NCI-H2081 treated with DMSO at 0.1 percent for 48 hours (cell line): ENCODE measurements at regions not wholly inside any gene's neighbourhood (a gene's known extent, or its start where the extent isn't known, plus 50 kb on each side); places are given as distances from the start of the nearest gene placed in this dataset.
A peak's percentile ranks its signal among the peaks of the same experiment; 100 is the strongest.

Source experiments
- DNase-seq: peaks from one replicate; lab custom pipeline; 2025; lab: John Stamatoyannopoulos, UW

DNA sequence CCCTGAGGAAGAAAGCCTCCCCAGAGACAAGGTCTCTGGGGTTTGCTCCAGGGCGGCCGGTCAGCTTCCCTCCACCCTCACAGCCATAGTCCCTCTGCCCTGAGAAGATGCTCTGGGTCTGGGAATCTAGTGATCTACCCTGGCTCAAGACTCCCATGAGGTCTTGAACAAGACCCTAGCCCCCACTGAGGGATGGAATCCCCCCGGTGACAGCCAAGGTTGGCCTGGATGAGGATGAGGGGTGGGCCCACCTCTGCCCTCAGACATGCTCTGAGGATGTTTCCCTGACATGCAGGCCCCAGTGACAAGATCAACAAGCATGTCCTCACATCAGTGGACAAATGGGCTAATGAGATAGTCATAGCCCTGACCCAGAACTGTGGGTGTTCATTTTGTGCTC lies 138.6 kb downstream of the C5orf15 start:
- DNase-seq = no peak

DNA sequence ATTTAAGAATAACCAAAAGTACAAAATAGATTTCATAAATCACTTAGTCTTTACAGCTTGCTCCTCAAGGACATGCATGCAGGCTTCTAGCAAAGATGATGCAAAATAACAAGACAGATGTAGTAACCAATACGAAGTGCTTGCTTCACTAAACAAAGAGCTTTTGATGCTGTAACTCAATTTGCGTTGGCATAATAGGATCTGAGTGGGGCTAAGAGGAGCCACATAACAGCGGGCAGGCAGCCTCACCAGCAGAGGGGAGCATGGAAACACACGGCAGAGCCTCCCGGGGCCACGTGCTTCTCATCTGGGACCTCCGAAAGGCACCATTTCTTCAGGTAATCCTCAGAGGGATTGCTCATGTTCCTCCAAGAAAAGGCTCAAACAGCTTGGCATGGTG lies 139.7 kb downstream of the C5orf15 start:
- no peak for DNase-seq

DNA sequence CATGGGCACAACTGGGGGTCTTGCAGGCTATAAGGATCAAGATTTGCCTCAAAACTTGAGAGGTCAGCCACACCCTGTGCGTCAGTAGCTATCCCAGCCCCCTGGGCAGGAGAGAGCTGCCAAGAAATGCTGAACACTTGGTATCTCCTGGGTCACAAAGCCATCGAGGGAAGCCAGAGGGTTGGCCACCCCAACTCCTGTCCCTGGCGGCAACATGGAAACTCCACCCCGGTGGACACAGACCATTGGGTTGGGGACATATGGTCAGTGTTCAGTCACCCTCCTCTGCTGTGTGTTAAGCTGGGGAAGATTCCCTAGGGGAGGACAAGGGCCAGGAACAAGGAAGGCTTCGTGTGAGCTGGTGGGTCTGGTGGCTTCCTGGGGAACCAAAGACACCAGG lies 140.6 kb downstream of the C5orf15 start:
- DNase-seq = no peak

DNA sequence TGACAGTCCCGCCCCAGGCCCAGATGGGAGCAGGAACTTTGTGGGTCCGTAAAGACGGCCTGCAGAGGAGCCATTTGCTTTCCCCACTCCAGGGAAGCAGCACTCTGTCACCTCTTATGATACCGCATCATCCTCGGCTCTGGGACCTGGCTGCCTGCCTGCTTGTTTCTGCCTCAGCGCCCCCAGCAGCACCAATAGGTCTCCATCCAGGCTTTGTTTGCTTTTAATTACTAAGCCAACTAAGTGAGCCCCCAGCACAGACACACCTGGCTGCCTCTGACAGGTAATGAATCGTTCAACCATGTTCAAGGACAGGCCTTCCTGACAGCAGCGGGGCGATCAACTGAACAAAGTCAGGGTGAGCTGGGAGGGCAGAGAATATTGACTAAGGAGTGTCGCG lies 141.4 kb downstream of the C5orf15 start:
- peak; percentile 45 for DNase-seq

DNA sequence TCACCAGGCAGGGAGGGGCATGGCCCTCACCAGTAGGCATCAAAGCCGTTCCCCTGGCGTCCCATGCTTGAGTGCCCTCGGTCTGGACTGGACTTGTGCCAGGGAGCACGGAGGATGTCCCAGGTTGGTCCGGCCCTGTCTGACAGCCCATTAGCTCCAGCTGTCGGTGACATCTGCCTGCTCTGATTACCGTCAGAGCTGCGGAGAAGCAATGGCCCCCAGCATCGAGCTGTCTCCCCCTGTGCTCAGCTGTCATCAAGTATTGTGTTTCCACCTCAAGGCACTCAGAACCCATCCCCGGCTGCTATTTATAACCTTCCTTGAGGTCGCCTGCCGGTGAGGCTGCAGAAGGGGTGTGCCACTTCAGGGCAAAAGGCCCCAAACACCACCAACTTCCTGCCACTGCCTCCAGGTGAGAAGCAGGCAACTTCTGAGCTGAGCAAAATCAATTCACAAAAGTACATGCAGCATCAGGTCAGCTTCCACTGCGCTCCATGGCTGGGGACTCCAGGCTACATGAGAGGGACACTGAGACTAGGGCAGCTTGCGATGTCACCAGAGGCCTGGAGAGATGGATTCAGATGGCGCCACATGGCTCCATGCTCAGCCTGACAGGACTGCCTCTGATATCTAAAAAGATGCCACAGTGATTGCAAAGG lies 142.7 kb downstream of the C5orf15 start:
- DNase-seq = no peak

DNA sequence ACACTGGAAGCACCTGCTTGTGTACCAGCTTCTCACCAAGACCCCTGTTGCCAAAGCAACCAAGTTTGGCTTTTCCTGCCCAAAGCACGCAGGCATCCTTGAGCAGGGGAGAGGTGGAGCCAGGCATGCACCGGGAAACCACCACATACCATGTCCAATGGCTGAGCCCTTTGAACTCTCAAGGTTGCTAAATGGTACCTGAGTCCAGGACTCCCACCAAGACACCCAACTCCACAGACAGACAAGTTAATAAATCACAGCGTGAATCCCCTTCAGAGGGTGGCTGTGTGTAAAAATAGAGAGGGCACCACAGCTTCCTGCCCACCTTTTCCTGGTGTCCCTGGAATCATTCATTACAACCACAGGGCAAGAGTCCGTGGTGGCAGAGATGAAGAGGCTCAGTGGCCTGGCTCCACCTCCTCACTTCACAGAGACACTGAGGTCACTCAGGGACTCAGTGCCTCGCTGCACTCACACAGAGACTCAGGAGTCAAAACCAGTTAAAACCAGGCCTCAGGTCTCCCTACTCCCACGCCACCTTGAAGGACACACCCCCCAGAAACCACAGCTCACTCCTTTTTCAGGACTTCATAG lies 143.7 kb downstream of the C5orf15 start:
- DNase-seq = no peak

DNA sequence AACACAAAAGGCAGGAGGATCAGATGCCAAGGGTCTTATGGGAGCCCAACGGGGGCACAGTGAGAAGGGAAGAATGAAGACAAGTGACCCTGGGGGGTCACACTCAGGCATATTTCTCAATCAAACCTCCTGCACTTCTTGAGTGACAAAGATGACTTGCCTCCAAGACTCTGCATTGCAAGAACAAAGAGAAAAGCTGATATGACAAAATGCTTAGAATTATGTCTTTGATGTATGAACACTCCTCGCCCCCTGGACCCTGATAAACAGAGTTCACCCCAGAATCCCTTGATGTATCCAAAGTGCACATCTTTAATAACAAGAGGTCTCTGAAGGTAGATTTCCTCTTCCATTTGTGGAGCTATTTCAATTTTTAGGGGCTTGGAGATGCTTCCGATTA lies 146.5 kb downstream of the C5orf15 start:
- no peak for DNase-seq

DNA sequence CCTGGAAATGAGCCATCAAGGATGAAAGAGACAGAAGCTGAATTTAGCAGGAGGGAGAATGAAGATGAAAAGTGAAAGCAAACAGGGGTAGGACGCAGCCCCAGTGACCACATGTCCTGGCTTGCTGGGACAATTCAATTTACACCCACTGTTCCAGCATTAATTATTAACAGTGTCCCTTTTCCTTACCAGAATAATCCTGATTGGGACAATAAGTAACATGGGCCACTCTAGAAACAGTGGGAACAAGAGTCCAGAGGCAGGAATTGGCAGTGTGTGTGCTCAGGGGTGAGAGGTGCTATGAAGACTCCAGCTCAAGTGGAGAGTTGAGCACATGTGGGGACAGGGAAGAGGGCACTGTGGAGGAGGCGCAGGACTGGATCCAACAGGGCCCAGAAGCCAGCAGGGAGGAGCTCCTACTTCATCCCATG lies 147.1 kb downstream of the C5orf15 start:
- DNase-seq = no peak

DNA sequence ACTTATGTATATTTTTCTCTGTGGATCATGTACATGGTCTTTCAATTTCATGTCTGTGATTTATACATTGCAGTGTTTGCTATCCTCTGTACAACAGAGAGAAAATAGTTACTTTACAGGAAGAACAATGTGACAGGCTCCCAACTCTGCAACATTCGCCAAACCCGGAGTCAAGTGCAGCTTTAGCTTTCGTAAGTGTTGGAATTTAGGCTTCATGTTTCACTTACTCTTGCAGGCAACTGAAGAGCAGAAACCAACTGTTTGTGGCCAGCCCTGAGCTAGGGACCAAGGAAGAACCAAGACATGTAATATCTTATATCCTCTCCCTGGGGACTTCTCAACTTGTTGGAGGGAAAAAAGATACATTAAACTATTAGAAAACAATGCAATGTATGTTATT lies 147.9 kb downstream of the C5orf15 start:
- DNase-seq = no peak

DNA sequence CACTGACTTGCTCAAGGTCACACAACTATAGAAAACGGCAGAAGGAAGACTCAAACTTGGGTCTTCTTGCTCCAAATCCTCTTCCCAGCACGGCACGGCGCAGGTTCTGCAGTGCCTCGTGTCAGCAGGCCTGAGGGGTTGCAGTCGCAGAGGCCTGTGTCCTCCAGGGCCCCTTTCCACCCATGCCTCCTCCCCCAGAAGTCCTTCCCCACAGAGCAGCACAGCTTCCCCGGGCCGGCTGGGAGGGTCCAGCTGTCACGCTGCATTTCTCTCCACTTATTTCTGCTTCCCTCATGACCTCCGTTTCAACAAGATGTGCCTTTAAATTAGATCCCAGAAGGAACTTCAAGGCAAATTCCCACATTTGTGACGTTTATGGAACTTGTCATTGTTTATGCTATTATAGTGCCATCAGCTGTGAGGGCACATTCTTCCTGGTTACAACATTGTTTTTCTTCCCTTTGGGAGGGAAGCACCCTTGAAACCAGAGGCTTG lies 148.4 kb downstream of the C5orf15 start:
- no peak for DNase-seq

DNA sequence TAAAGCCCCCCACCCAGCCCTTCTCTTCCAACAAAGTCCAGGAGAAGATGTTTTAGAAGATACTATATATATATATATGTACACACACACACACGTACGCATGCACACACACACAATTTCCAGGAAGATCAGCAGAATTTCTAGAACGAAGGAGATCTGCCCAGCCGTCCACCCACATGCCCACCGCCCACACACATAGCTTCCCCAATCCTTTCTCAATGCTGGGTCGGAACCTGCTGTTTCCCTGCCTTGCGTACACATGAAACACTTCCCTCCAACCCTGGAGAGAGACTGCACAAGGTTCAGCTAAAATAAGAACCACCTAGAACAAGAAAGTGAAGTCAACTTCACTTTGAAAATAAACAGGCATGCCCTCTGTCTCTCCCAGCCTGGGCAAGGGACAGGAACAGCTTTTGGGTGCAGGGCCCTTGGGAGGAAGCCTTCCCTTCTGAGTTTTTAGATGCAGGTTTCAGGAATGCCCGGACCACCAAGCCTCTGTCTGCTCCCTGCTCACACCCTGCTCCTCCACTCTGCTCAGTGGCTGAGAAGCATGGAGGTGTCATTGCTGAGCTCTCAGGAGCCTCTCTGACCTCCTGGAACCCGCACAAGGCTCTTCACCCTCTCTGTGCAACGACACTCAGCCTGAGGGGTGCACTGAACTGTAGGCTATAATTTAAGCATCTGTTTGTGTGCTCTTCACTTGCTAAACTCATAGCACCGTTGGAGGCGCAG lies 149.4 kb downstream of the C5orf15 start:
- no peak for DNase-seq

DNA sequence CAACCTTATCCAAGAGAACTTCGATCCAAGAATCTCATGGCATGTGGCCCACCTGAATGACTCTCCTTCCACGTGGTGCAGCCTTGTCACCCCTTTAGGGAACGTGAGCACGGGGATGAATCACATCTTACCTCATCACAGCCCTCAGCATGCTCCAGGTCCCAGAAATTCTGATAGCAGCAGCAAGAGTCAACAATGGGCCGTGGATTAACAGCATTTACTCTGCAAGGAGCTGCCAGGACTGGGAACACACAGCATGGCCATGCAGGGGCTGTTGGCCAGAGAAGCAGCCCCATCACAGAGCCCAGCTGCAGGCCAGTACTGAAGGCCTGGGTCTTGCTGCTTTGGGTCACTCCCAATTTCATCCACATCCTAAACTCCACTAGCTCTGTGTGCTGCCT lies 150.4 kb downstream of the C5orf15 start:
- no peak for DNase-seq

DNA sequence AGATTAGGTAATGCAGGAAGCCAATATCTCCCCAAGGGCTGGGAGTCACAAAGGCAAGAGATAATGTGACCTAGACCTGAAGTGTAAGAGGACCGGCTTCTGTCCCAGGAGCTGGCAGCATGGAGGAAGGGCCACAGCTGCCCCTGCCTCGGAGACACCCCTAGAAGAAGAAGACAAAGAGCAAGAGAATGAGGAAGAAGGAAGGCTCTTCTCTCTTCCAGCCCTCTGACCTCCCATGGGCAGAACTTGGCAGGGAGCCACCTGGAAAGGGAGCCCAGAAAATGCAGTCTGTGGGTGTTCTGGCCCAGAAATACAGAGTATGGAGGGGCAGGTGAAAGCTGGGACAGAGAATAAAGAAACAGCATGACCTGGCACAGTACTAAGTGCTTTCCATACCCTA lies 151.0 kb downstream of the C5orf15 start:
- no peak for DNase-seq

DNA sequence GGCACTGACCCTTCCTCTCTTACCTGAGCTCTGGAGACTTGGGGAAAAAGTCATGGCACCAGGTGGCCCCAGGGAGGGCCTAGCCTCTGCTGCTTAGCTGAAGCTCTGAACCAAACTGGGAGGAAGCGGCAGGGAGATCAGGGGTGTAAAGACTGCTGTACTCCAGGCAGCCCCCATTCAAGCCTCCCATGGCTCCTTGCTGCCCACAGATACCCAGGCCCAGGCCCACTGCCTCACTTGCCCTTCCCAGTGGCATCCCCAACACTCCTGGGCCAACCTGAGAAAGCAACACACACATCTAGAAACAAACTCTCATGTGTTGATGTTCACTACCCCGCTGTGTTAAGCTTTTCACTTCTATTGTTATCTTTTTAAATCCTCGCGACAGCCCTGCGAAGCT lies 151.6 kb downstream of the C5orf15 start:
- no peak for DNase-seq

DNA sequence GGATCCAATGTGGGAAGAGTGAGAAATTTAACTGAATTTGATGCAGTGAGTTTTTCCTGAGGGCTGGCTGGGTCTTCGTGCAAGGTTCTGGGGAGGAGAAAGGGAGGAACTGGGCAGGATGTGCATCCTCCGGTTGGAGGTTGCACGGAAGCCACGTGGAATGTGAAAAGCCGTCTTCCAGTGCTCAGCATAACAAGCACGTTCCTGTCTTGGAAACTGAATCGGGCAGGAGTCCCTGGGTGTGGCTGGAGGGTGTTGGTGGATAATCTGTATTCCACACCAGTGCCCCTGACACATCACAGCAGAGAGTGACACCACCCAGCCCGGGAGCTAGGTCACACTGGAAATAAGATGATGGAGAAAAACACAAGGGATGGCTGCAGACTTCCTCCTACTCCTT lies 154.3 kb downstream of the C5orf15 start:
- no peak for DNase-seq

DNA sequence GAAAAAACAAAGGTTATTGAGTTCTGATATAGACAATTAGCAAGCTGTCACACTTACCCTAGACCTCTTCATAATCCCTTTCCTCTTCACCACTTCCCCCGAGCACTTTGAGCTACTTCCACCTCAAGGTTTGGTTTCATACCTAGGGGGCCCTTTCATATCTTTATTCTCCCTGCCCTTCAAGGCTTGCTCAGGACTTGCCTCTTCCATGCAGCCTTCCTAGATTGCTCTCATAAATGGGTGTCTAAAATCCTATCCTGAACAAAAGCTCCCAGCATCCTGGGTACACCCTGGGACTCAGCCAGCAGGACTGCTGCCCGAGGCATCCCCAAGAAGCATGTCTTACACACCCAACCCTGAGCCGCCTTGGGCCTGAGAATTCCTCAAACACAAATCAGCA lies 157.3 kb downstream of the C5orf15 start:
- no peak for DNase-seq

DNA sequence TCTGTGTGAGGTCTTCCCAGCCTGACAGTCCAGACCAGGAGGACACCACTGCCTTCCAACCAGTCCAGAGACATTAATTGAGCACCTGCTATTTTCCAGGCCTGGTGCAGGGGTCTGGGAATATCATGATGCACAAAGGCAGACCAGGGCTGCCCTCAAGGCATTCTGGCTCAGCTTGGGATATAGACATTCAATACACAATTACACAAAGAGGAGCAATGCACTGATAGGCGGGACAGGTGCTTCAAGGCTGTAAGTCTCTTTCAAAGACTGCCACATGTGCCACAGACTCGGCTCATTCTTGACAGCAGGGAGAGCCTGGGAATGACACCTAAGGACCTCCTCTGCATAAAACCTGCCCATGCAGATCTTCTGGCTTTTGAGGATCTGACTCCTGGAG lies 158.6 kb downstream of the C5orf15 start:
- DNase-seq = no peak

DNA sequence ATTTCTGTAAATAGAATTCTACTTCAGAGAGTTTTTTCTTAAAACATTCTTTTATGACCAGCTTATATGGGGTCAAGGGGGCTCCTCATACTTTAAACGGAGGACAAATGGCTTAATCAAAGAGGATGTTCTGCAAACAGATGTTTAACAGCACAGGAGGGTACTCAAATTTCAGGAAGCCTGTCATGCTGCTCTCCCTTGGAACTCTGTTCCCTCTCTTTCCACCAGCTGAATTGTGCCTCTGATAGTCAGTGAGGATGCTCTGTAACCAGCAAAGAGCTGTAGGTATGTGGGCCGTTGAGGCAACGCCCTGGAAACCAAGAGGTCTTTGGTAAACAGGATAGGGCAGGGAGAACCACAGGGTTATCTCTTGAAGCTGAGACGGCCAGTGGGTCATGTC lies 161.1 kb downstream of the C5orf15 start:
- no peak for DNase-seq

DNA sequence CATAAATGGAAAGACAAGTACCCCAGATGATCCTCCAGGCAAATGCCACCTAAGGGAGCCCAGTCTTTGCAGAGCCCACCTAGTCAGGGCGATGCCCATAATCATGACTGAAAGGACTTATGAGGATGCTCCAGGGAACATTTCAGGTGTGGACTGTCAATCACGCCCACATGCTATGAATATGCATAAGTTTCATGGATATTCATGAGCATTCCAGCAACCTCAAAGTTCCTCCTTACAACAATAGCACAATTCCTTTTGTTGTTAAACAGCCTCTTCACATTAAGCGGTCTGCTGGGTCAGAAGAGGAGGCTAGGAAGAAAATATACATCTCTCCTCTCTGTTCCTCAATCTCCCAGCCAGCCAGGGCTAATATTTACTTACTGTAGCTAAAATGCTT lies 161.6 kb downstream of the C5orf15 start:
- no peak for DNase-seq

DNA sequence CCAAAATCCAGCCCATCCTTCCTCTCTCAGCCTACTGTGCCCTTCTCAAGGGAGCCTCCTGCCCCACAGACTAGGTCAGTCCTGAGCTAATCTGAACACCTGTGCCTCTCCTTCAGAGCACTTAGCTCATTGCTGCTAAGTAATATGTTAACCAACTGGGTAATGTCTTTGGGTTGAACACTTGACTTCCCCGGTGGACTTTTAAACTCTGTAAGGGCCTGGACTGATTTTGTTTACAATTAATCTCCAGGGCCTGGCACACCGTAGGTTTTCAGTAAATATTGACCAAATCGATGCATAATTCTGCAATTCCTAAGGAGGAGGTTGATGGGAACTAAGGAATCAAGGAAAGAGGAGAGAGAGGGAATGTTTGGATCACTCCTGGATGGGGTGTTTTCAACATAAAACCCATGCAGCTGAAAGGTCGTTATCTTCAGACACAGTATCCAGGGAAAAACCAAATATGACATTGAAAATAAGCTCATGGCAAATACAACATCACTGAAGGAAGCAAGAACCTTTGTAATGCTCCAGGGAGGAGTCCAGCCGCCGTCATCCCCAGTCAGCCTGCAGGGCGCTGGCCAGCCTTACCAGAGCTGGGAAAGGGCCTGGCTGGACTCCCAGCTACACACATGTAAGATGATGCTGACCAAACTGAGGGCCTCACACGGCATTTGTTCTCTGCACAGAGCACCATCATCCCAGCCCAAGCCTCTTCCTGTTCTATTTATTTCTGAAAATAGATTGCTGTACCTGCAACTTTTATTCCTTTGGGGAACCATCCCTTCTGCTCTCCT lies 166.3 kb downstream of the C5orf15 start:
- DNase-seq = no peak

DNA sequence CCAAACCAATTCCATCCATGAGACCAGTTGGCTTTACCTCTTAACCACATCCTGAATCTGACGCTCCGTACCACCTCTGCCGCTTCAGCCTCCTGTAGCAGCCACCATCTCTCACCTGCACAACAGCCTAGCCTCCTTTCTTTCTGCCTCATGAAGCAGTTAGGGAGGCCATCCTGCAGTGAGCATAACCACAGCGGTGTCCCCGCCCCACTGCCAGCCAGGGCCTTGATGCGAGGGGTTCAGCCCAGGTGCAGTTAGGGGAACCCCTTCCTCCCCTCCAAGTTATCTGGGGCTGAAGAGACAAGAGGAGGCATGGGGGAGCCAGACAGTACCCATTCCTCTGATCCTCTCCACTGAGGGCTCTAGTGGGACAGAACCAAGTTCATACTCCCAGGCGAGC lies 167.0 kb downstream of the C5orf15 start:
- no peak for DNase-seq

DNA sequence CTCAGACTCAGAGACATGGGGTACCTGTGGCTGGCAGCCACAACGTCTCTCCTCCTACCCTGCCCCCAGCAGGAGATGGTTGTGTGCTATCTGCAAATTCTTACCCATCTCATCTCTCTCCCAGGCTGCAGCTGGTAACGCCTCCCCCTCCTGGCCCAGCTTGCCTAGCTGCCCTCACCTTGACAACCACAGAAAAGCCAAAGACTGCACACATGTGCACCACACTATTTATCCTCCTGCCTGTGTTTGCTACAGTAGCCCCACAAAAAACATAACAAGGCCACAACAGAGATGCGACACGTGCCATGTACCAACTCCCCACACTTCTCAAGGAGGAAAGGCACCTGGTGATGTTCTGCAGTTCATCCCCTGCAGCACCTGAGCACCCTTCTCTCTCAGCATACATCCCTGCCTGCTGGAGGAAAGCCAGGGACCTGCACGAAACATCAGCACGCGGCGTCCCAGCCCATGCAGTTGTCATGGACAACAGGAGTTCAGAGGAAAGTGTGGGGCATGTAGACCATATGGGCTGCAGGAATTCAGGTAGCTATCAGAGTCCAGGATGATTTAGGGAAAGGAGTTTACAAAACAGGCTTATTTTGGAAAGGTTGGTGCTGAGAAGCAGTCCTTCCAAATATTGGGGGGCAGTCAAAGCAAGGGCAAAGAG lies 168.7 kb downstream of the C5orf15 start:
- DNase-seq = no peak
